ENCODE measurements at regions not wholly inside any gene's neighbourhood (a gene's known extent, or its start where the extent isn't known, plus 50 kb on each side); places are given as distances from the start of the nearest gene placed in this dataset.

DNA sequence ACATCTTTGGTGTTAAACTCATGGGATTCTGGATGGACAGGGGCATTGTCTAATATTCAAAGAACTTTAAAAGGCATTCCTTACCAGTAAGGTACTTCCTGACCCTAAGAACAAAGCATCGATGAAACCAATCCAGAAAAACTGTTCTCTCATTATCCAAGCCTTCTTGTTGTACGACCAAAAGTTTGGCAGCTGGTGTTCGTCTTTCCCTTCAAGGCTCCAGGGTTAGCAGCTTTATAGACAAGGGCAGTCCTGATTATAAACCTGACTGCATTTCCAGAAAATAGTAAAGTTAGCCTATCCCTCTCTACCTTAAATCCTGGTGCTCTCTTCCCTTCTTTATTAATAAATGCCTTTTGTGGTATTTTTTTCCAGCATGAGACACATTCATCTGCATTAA, 149.4 kb upstream of the MRPS30 start:
- Histone ChIP-seq H3K79me1 (ENCODE audit: low read length) (no peaks in the 10 kb centered on the region), H3K4me1 (ENCODE audit: control insufficient read depth, low read depth, low read length) (no peaks in the 10 kb centered on the region), H4K5ac (ENCODE audit: low read length) (no peak overlapping the region), H3K18ac (ENCODE audit: low read length) (no peak overlapping the region), H3K27ac (ENCODE audit: low read depth, low read length) (no peak overlapping the region), H4K8ac (ENCODE audit: low read depth, low read length) (no peak overlapping the region), H3K4ac (ENCODE audit: low read depth, low read length) (no peak overlapping the region), H3K9ac (ENCODE audit: low read length) (no peak overlapping the region), H2AK5ac (ENCODE audit: low read length) (no peak overlapping the region), H3K56ac (ENCODE audit: low read length) (no peak overlapping the region), H3K36me3 (ENCODE audit: control insufficient read depth, insufficient read depth, low read length) (no peaks in the 10 kb centered on the region), H3K79me2 (ENCODE audit: control insufficient read depth, insufficient read depth, low read length) (no peaks in the 10 kb centered on the region), H3K4me3 (ENCODE audit: low read length) (no peak overlapping the region), H2BK15ac (replicated peaks; ENCODE audit: low read depth) (no peak overlapping the region), H3K23ac (ENCODE audit: low read length) (no peak overlapping the region), H2BK120ac (ENCODE audit: low read depth, low read length) (no peak overlapping the region), H2BK5ac (ENCODE audit: low read length) (no peak overlapping the region), H3K27me3 (ENCODE audit: insufficient read depth, low read length, poor library complexity) (no peaks in the 10 kb centered on the region), H3K4me2 (ENCODE audit: low read length) (no peak overlapping the region)
- no CpG with 5 or more reads among the region's 3 CpGs for WGBS (ENCODE audit: extremely low coverage, insufficient coverage, low lambda C conversion rate)
- DNase-seq = no peak

DNA sequence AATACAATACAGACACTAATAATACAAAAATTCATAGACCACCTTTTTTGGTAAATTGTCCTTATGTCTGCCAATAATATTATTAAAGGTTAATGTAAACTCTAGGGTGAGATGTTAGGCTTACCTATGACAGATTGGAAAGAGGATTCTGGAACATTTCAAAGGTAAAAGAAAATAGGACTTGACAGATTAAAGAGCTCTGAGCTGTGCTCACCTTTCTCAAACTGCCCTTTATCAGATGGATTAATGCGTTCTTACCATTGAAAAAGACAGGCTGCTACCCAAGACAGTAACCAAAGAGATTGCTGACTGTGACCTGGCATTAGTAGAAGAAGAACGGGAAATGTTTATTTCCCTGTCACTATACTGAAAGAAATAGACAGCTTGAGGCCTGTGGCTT, 156.1 kb upstream of the MRPS30 start:
- Histone ChIP-seq H3K4me2 (ENCODE audit: low read length) (no peak overlapping the region), H3K27me3 (ENCODE audit: insufficient read depth, low read length, poor library complexity) (no peaks in the 10 kb centered on the region), H3K9ac (ENCODE audit: low read length) (no peak overlapping the region), H3K4me3 (ENCODE audit: low read length) (no peak overlapping the region), H3K27ac (ENCODE audit: low read depth, low read length) (no peak overlapping the region), H4K5ac (ENCODE audit: low read length) (no peak overlapping the region), H2AK5ac (ENCODE audit: low read length) (no peak overlapping the region), H3K36me3 (ENCODE audit: control insufficient read depth, insufficient read depth, low read length) (no peaks in the 10 kb centered on the region), H3K79me2 (ENCODE audit: control insufficient read depth, insufficient read depth, low read length) (no peaks in the 10 kb centered on the region), H2BK5ac (ENCODE audit: low read length) (no peak overlapping the region), H2BK120ac (ENCODE audit: low read depth, low read length) (no peak overlapping the region), H3K79me1 (ENCODE audit: low read length) (no peaks in the 10 kb centered on the region), H3K4ac (ENCODE audit: low read depth, low read length) (no peak overlapping the region), H2BK15ac (replicated peaks; ENCODE audit: low read depth) (no peak overlapping the region), H4K8ac (ENCODE audit: low read depth, low read length) (no peak overlapping the region), H3K18ac (ENCODE audit: low read length) (no peak overlapping the region), H3K4me1 (ENCODE audit: control insufficient read depth, low read depth, low read length) (no peaks in the 10 kb centered on the region), H3K23ac (ENCODE audit: low read length) (no peak overlapping the region), H3K56ac (ENCODE audit: low read length) (no peak overlapping the region)
- no peak for DNase-seq
- no CpG with 5 or more reads among the region's 2 CpGs for WGBS (ENCODE audit: extremely low coverage, insufficient coverage, low lambda C conversion rate)

DNA sequence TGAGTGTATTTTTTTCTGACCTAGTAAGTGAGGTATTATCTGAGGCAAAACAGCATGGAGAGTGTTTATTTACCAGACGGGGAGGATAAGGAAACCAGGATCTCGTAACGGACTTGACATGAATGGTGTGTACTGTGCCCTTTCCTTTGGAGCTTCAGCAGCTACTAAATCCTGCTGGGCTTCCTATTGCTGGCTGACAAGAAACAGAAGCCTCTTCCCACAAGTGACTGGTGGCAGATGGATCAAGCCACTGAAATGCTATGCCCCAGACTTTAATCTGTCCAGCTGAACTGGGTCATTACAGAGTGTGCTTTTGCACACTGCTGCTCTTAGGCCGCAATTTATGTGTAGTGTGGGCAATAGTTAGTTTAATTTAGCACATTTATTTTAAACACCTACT, 162.7 kb upstream of the MRPS30 start:
- peak; percentile 42 for DNase-seq
- Histone ChIP-seq H3K79me1 (ENCODE audit: low read length) (no peaks in the 10 kb centered on the region), H3K27ac (ENCODE audit: low read depth, low read length) (no peak overlapping the region), H3K56ac (ENCODE audit: low read length) (no peak overlapping the region), H3K27me3 (ENCODE audit: insufficient read depth, low read length, poor library complexity) (no peaks in the 10 kb centered on the region), H2AK5ac (ENCODE audit: low read length) (no peak overlapping the region), H3K18ac (ENCODE audit: low read length) (no peak overlapping the region), H2BK120ac (ENCODE audit: low read depth, low read length) (no peak overlapping the region), H3K9ac (ENCODE audit: low read length) (no peak overlapping the region), H3K23ac (ENCODE audit: low read length) (no peak overlapping the region), H2BK15ac (replicated peaks; ENCODE audit: low read depth) (no peak overlapping the region), H4K8ac (ENCODE audit: low read depth, low read length) (no peak overlapping the region), H4K5ac (ENCODE audit: low read length) (no peak overlapping the region), H3K4me1 (ENCODE audit: control insufficient read depth, low read depth, low read length) (no peaks in the 10 kb centered on the region), H3K4ac (ENCODE audit: low read depth, low read length) (no peak overlapping the region), H3K36me3 (ENCODE audit: control insufficient read depth, insufficient read depth, low read length) (no peaks in the 10 kb centered on the region), H3K79me2 (ENCODE audit: control insufficient read depth, insufficient read depth, low read length) (no peaks in the 10 kb centered on the region), H2BK5ac (ENCODE audit: low read length) (no peak overlapping the region), H3K4me3 (ENCODE audit: low read length) (no peak overlapping the region), H3K4me2 (ENCODE audit: low read length) (no peak overlapping the region)
- WGBS (ENCODE audit: extremely low coverage, insufficient coverage, low lambda C conversion rate) = no CpG with 5 or more reads among the region's 4 CpGs

DNA sequence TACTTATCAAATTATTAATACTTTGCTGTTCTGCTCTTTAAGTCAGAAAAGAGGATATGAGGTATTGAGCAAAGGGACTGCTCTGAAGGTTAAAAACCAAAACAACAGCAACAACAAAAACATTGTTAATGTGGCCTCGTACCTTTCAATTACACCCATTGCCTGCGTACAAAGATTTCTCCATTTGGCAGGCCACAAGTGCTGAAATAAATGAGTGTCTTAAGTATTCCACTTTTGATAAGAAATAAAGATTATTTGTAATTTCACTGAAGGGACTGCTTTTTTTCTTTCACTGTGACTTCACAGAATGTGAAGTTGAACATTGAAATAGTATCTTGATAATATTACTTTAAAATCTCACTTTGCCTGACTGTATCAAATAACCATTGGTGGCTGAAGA, 163.2 kb upstream of the MRPS30 start:
- Histone ChIP-seq H3K27me3 (ENCODE audit: insufficient read depth, low read length, poor library complexity) (no peaks in the 10 kb centered on the region), H4K5ac (ENCODE audit: low read length) (no peak overlapping the region), H3K18ac (ENCODE audit: low read length) (no peak overlapping the region), H3K79me1 (ENCODE audit: low read length) (no peaks in the 10 kb centered on the region), H4K8ac (ENCODE audit: low read depth, low read length) (peak overlapping the region; percentile 65), H2BK15ac (replicated peaks; ENCODE audit: low read depth) (no peak overlapping the region), H3K4me2 (ENCODE audit: low read length) (no peak overlapping the region), H3K4ac (ENCODE audit: low read depth, low read length) (no peak overlapping the region), H3K56ac (ENCODE audit: low read length) (no peak overlapping the region), H3K27ac (ENCODE audit: low read depth, low read length) (no peak overlapping the region), H3K4me3 (ENCODE audit: low read length) (no peak overlapping the region), H3K4me1 (ENCODE audit: control insufficient read depth, low read depth, low read length) (no peaks in the 10 kb centered on the region), H3K36me3 (ENCODE audit: control insufficient read depth, insufficient read depth, low read length) (no peaks in the 10 kb centered on the region), H3K79me2 (ENCODE audit: control insufficient read depth, insufficient read depth, low read length) (no peaks in the 10 kb centered on the region), H3K9ac (ENCODE audit: low read length) (no peak overlapping the region), H2BK120ac (ENCODE audit: low read depth, low read length) (no peak overlapping the region), H2AK5ac (ENCODE audit: low read length) (no peak overlapping the region), H3K23ac (ENCODE audit: low read length) (no peak overlapping the region), H2BK5ac (ENCODE audit: low read length) (no peak overlapping the region)
- DNase-seq = no peak
- WGBS (ENCODE audit: extremely low coverage, insufficient coverage, low lambda C conversion rate) = no CpG with 5 or more reads among the region's 2 CpGs

DNA sequence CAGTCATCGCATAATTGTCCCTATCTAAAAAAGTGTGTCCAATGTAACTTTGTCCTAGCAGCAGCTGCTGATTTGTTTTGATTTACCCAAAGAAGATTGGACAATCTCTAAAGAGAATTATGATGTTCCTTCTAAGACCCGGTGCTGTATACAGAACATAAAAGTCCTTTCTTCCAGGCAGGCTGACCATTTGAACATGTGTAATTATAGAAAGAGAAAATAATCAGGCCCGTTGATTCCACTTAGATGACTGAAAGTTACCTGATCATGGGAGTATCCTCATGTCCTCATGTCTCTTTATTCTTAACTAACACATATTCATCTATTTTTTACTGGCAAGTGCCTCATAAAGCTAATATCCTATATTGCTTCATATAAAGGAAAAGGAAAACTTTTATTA, 164.1 kb upstream of the MRPS30 start:
- Histone ChIP-seq H3K4me3 (ENCODE audit: low read length) (no peak overlapping the region), H3K27me3 (ENCODE audit: insufficient read depth, low read length, poor library complexity) (no peaks in the 10 kb centered on the region), H3K4me2 (ENCODE audit: low read length) (no peak overlapping the region), H3K79me1 (ENCODE audit: low read length) (no peaks in the 10 kb centered on the region), H3K4me1 (ENCODE audit: control insufficient read depth, low read depth, low read length) (no peaks in the 10 kb centered on the region), H3K23ac (ENCODE audit: low read length) (no peak overlapping the region), H3K9ac (ENCODE audit: low read length) (no peak overlapping the region), H3K18ac (ENCODE audit: low read length) (no peak overlapping the region), H2BK120ac (ENCODE audit: low read depth, low read length) (no peak overlapping the region), H3K36me3 (ENCODE audit: control insufficient read depth, insufficient read depth, low read length) (no peaks in the 10 kb centered on the region), H4K5ac (ENCODE audit: low read length) (no peak overlapping the region), H2BK5ac (ENCODE audit: low read length) (no peak overlapping the region), H3K79me2 (ENCODE audit: control insufficient read depth, insufficient read depth, low read length) (no peaks in the 10 kb centered on the region), H3K4ac (ENCODE audit: low read depth, low read length) (no peak overlapping the region), H2BK15ac (replicated peaks; ENCODE audit: low read depth) (no peak overlapping the region), H2AK5ac (ENCODE audit: low read length) (no peak overlapping the region), H3K27ac (ENCODE audit: low read depth, low read length) (no peak overlapping the region), H3K56ac (ENCODE audit: low read length) (no peak overlapping the region), H4K8ac (ENCODE audit: low read depth, low read length) (no peak overlapping the region)
- DNase-seq = no peak
- WGBS (ENCODE audit: extremely low coverage, insufficient coverage, low lambda C conversion rate) = no CpG with 5 or more reads among the region's 3 CpGs

DNA sequence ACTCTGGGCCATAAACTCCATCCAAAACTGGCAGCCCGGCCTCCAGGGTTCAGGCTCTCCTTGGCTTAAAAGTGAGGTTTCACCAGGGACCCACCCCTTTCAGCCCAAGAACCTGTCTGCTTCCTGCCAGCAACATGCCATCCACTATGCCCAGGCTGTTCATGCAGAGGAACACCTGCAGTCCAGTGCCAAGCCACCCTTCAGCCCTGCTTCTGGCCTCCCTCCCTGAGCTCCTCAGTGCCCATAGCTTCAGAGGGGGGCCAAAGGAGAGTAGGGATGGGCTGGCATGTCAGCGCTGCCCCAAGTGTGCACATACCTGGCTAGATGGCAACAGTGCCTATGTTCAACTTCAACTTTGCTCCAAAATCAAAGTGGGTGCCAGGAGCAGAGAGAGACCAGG, 166.9 kb upstream of the MRPS30 start:
- no peaks in the 10 kb centered on the region for H3K79me2 ChIP-seq (ENCODE audit: control insufficient read depth, insufficient read depth, low read length)
- H3K4me1 ChIP-seq (ENCODE audit: control insufficient read depth, low read depth, low read length) = peaks cover 1% of the 10 kb centered on the region
- H3K4me2 ChIP-seq (ENCODE audit: low read length) = no peak overlapping the region
- no peak overlapping the region for H3K4me3 ChIP-seq (ENCODE audit: low read length)
- H3K9ac ChIP-seq (ENCODE audit: low read length) = no peak overlapping the region
- H3K23ac ChIP-seq (ENCODE audit: low read length) = no peak overlapping the region
- H3K56ac ChIP-seq (ENCODE audit: low read length) = no peak overlapping the region
- no peak overlapping the region for H2BK5ac ChIP-seq (ENCODE audit: low read length)
- H3K4ac ChIP-seq (ENCODE audit: low read depth, low read length) = no peak overlapping the region
- H4K5ac ChIP-seq (ENCODE audit: low read length) = no peak overlapping the region
- H2AK5ac ChIP-seq (ENCODE audit: low read length) = no peak overlapping the region
- no peaks in the 10 kb centered on the region for H3K79me1 ChIP-seq (ENCODE audit: low read length)
- no peak overlapping the region for H2BK15ac ChIP-seq (replicated peaks; ENCODE audit: low read depth)
- no peak overlapping the region for H3K18ac ChIP-seq (ENCODE audit: low read length)
- H3K27me3 ChIP-seq (ENCODE audit: insufficient read depth, low read length, poor library complexity) = no peaks in the 10 kb centered on the region
- H4K8ac ChIP-seq (ENCODE audit: low read depth, low read length) = no peak overlapping the region
- H2BK120ac ChIP-seq (ENCODE audit: low read depth, low read length) = no peak overlapping the region
- no peak overlapping the region for H3K27ac ChIP-seq (ENCODE audit: low read depth, low read length)
- WGBS (ENCODE audit: extremely low coverage, insufficient coverage, low lambda C conversion rate) = no CpG with 5 or more reads among the region's 2 CpGs
- H3K36me3 ChIP-seq (ENCODE audit: control insufficient read depth, insufficient read depth, low read length) = no peaks in the 10 kb centered on the region
- DNase-seq = no peak

Measured in mesendoderm (in vitro differentiated cells).